Right atrium auricular region (tissue), 2 donors: ENCODE measurements at regions not wholly inside any gene's neighbourhood (a gene's known extent, or its start where the extent isn't known, plus 50 kb on each side); places are given as distances from the start of the nearest gene placed in this dataset.

Experiments
- DNase-seq: peaks from one replicate; pipeline ENCODE4 v3.0.0-alpha.2; 2019; ENCODE audit warnings: low spot score
- H3K27ac ChIP-seq, 2 donors: fragments of 200-600 bp; sonication (generic); 1 replicate in 1 of 2; 2 replicates in 1 of 2; pipeline ENCODE4 v1.5.1; 2016 to 2019
- H3K27me3 ChIP-seq, 2 donors: fragments of 200-600 bp; sonication (generic); one replicate each; pipeline versions ENCODE4 v1.5.1 to v1.6.0; 2017 to 2019
- H3K36me3 ChIP-seq: fragments of 200-600 bp; sonication (generic); one replicate; pipeline ENCODE4 v1.5.1; 2016
- H3K4me1 ChIP-seq, 2 donors: fragments of 200-600 bp; sonication (generic); one replicate each; pipeline versions ENCODE4 v1.5.1 to v1.6.0; 2017 to 2019
- H3K4me3 ChIP-seq, 2 donors: fragments of 200-600 bp; sonication (generic); 1 replicate in 1 of 2; 2 replicates in 1 of 2; pipeline ENCODE4 v1.5.1; 2017 to 2019; ENCODE audit warnings: mild to moderate bottlenecking in 1 of 2, moderate library complexity in 1 of 2
- H3K9me3 ChIP-seq, 2 donors: fragments of 200-600 bp; sonication (generic); one replicate each; pipeline ENCODE4 v1.5.1; 2019
- CTCF ChIP-seq, 2 donors: fragments of 200-600 bp; sonication (generic); IDR thresholded peaks; one replicate each; pipeline ENCODE4 v1.5.1; 2019; ENCODE audit warnings: antibody characterized with exemption in 2 of 2

DNA sequence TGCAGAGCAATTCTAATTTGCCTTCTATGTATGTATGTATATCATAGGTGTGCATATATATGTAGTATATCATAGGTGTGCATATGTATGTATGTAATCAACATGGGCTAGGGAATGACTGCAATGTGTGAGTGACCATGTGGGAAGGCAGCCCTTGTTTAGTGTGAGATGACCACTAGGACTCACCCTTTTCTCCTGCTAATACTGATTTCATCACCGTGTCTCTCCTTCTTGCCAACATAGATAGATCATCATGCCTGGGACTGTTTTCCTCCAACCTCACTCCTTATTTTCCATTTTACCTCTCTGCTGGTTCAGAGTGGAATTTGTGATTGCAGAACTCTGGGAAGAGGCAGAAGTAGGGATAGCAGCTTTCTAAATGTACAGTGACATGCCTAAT is 63.6 kb upstream of the SFRP2 start:
- H3K36me3 ChIP-seq: no peaks in the 10 kb centered on the region
- no peaks in the 10 kb centered on the region for H3K27me3 ChIP-seq
- TF ChIP-seq CTCF (IDR thresholded peaks at IDR 0.05): no peak
- H3K27ac ChIP-seq: no peak overlapping the region
- H3K4me3 ChIP-seq: no peak overlapping the region
- peaks cover 0 to 9% of the 10 kb centered on the region in 2 donors for H3K4me1 ChIP-seq
- no peak for DNase-seq
- peaks cover 0 to 4% of the 10 kb centered on the region in 2 donors for H3K9me3 ChIP-seq

GRCh38 chr4:153850533-153851280 is 61.8 kb upstream of the SFRP2 start:
- H3K4me1 ChIP-seq: peaks cover 0 to 9% of the 10 kb centered on the region in 2 donors
- H3K27ac ChIP-seq: no peak overlapping the region
- peaks cover 0 to 4% of the 10 kb centered on the region in 2 donors for H3K9me3 ChIP-seq
- no peak for TF ChIP-seq CTCF (IDR thresholded peaks at IDR 0.05)
- no peaks in the 10 kb centered on the region for H3K36me3 ChIP-seq
- no peak for DNase-seq
- H3K27me3 ChIP-seq: no peaks in the 10 kb centered on the region
- H3K4me3 ChIP-seq: no peak overlapping the region

DNA sequence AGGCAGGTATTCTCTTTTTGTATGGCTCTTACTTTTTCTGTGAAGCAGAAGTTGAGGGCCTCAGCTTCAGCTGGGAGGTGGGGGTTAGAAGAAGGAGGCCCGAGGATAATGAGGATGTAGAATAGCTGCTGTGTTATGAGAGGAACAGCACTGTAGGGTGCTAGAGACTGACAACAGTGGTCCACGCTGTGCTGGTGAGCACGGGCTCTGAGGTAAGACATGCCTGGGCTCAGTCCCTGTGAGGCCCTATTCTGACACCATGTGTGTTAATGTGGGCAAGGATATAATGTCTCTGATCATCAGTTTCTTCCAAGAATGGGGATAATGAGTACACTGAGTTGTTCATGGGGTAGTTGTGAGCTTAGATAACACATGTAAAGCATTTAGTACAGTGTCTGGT is 55.3 kb upstream of the SFRP2 start:
- H3K36me3 ChIP-seq: no peaks in the 10 kb centered on the region
- TF ChIP-seq CTCF (IDR thresholded peaks at IDR 0.05): no peak
- H3K4me1 ChIP-seq: no peaks in the 10 kb centered on the region
- DNase-seq: no peak
- no peak overlapping the region for H3K4me3 ChIP-seq
- no peak overlapping the region for H3K27ac ChIP-seq
- H3K9me3 ChIP-seq: no peaks in the 10 kb centered on the region
- no peaks in the 10 kb centered on the region for H3K27me3 ChIP-seq
